Smooth muscle cell (in vitro differentiated cells): ENCODE measurements at regions not wholly inside any gene's neighbourhood (a gene's known extent, or its start where the extent isn't known, plus 50 kb on each side); places are given as distances from the start of the nearest gene placed in this dataset.

Experiments used
- DNase-seq: peaks from one replicate; lab custom pipeline; 2025; ENCODE audit not compliant: unreplicated experiment; lab: John Stamatoyannopoulos, UW
- H2AFZ ChIP-seq: fragments of 200-600 bp; sonication (generic); 2 replicates; pipeline ENCODE4 v1.6.0; 2016; ENCODE audit warnings: antibody characterized with exemption, low read depth, mild to moderate bottlenecking
- H3F3A ChIP-seq: fragments of 200-600 bp; sonication (generic); 2 replicates; pipeline ENCODE4 v1.6.0; 2017; ENCODE audit warnings: antibody characterized with exemption, low read depth
- H3K27ac ChIP-seq: fragments of 200-600 bp; sonication (generic); 2 replicates; pipeline ENCODE4 v1.5.1; 2016; ENCODE audit warnings: low read depth, mild to moderate bottlenecking
- H3K27me3 ChIP-seq: fragments of 200-600 bp; sonication (generic); 2 replicates; pipeline ENCODE4 v1.6.1; 2016; ENCODE audit warnings: low read depth, mild to moderate bottlenecking
- H3K36me3 ChIP-seq: fragments of 200-600 bp; sonication (generic); 2 replicates; pipeline ENCODE4 v1.5.1; 2016; ENCODE audit warnings: low read depth
- H3K4me1 ChIP-seq: fragments of 200-600 bp; sonication (generic); 2 replicates; pipeline ENCODE4 v1.5.1; 2016; ENCODE audit warnings: low read depth
- H3K4me2 ChIP-seq: fragments of 200-600 bp; sonication (generic); 2 replicates; pipeline ENCODE4 v1.6.0; 2016; ENCODE audit warnings: mild to moderate bottlenecking
- H3K4me3 ChIP-seq: fragments of 200-600 bp; sonication (generic); 2 replicates; pipeline ENCODE4 v1.5.1; 2016; ENCODE audit warnings: mild to moderate bottlenecking
- H3K79me2 ChIP-seq: fragments of 200-600 bp; sonication (generic); 2 replicates; pipeline ENCODE4 v1.6.0; 2016; ENCODE audit warnings: low read depth, mild to moderate bottlenecking
- H3K9ac ChIP-seq: fragments of 200-600 bp; sonication (generic); 2 replicates; pipeline ENCODE4 v1.6.0; 2016; ENCODE audit warnings: low read depth
- H3K9me3 ChIP-seq: fragments of 200-600 bp; sonication (generic); replicated peaks from 2 replicates; pipeline ENCODE4 v1.5.1; 2016; ENCODE audit warnings: low read depth
- H4K20me1 ChIP-seq: fragments of 200-600 bp; sonication (generic); 2 replicates; pipeline ENCODE4 v1.6.0; 2016; ENCODE audit warnings: low read depth
- CTCF ChIP-seq: fragments of 200-600 bp; sonication (generic); IDR thresholded peaks from 2 replicates; pipeline ENCODE4 v1.5.1; 2017; ENCODE audit warnings: borderline replicate concordance, mild to moderate bottlenecking, antibody characterized with exemption; ENCODE audit not compliant: insufficient read depth, poor library complexity, severe bottlenecking
- WGBS: methylation state at CpG from one replicate; pipeline ENCODE4 v1.1.7; 2016; ENCODE audit warnings: low lambda C conversion rate; 5-methylcytosine and 5-hydroxymethylcytosine counted together

DNA sequence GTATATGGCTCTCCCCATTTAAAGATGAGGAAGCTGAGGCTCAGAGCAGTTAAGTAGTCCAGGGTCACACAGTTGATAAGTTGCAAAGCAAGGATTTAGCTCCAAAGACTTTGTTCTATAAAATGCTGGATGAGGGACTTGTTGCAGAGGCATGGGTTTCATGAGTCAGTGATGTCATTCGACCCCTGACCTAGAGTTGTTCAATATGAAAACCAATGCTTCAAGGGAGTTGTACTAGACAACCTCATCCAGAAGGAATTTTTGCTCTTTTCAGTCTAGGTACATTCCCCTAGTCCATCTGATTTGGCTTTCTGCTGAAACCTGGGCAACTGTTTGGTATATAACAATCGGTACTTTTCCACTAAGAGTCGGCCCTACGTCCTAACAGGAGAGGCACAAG is 550.4 kb downstream of the EBF1 start:
- Histone ChIP-seq H3K4me3 (no peak overlapping the region), H4K20me1 (no peaks in the 10 kb centered on the region), H3K36me3 (no peaks in the 10 kb centered on the region), H3K4me1 (peaks cover 5% of the 10 kb centered on the region), H3K79me2 (no peaks in the 10 kb centered on the region), H3K27ac (no peak overlapping the region), H3K4me2 (no peak overlapping the region), H3K9ac (no peak overlapping the region), H3F3A (no peaks in the 10 kb centered on the region), H3K27me3 (no peaks in the 10 kb centered on the region), H2AFZ (no peak overlapping the region), H3K9me3 (no peaks in the 10 kb centered on the region)
- no peak for TF ChIP-seq CTCF
- WGBS: 91% methylated on average over 4 of the region's 4 CpGs
- no peak for DNase-seq

GRCh38 chr5:158546748-158547147 is 553.0 kb downstream of the EBF1 start:
- no peak for DNase-seq
- 90% methylated on average over 9 of the region's 9 CpGs for WGBS

DNA sequence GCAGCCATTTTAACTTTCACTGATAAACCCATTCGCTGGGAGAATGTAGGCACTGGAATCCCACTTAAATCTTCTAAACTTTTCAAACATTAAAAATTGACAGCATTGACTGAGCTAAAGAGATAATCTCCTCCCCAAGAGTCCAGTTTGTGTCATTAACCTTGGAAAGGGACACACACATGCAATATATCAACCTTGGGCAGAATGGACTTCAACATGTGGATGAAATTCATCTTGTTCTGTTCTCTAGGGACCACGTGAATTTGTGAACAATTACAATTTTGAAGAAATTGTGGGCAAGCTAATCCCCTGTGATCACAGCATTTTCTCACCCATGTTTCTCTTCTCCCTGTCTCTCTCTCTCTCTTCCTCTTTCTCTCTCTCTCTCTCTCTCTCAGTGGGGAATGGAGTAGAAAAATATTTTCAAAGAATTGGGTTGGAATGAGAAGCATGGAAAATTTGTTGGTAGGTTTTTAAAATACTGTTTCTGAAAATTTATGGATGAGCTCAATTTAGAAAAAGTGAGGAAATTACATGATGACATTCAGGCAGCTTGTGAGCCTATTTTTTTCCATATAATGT is 553.7 kb downstream of the EBF1 start:
- TF ChIP-seq CTCF: no peak
- WGBS: 82% methylated on average over 2 of the region's 2 CpGs
- no peak overlapping the region for H2AFZ ChIP-seq
- H3K4me3 ChIP-seq: no peak overlapping the region
- H3F3A ChIP-seq: no peaks in the 10 kb centered on the region
- H3K36me3 ChIP-seq: no peaks in the 10 kb centered on the region
- no peak overlapping the region for H3K4me2 ChIP-seq
- H3K9me3 ChIP-seq: no peaks in the 10 kb centered on the region
- no peaks in the 10 kb centered on the region for H3K27me3 ChIP-seq
- H3K9ac ChIP-seq: no peak overlapping the region
- H3K79me2 ChIP-seq: no peaks in the 10 kb centered on the region
- H3K27ac ChIP-seq: no peak overlapping the region
- DNase-seq: no peak
- no peaks in the 10 kb centered on the region for H3K4me1 ChIP-seq
- no peaks in the 10 kb centered on the region for H4K20me1 ChIP-seq

More at GRCh38 chr5:158546748-158547147, 553.0 kb downstream of the EBF1 start:
- no peak for TF ChIP-seq CTCF
- no peaks in the 10 kb centered on the region for H4K20me1 ChIP-seq
- H3F3A ChIP-seq: no peaks in the 10 kb centered on the region
- H3K4me2 ChIP-seq: no peak overlapping the region
- H3K4me1 ChIP-seq: no peaks in the 10 kb centered on the region
- no peaks in the 10 kb centered on the region for H3K79me2 ChIP-seq
- H2AFZ ChIP-seq: no peak overlapping the region
- no peak overlapping the region for H3K4me3 ChIP-seq
- H3K9ac ChIP-seq: no peak overlapping the region
- H3K9me3 ChIP-seq: no peaks in the 10 kb centered on the region
- no peaks in the 10 kb centered on the region for H3K36me3 ChIP-seq
- no peaks in the 10 kb centered on the region for H3K27me3 ChIP-seq
- no peak overlapping the region for H3K27ac ChIP-seq

DNA sequence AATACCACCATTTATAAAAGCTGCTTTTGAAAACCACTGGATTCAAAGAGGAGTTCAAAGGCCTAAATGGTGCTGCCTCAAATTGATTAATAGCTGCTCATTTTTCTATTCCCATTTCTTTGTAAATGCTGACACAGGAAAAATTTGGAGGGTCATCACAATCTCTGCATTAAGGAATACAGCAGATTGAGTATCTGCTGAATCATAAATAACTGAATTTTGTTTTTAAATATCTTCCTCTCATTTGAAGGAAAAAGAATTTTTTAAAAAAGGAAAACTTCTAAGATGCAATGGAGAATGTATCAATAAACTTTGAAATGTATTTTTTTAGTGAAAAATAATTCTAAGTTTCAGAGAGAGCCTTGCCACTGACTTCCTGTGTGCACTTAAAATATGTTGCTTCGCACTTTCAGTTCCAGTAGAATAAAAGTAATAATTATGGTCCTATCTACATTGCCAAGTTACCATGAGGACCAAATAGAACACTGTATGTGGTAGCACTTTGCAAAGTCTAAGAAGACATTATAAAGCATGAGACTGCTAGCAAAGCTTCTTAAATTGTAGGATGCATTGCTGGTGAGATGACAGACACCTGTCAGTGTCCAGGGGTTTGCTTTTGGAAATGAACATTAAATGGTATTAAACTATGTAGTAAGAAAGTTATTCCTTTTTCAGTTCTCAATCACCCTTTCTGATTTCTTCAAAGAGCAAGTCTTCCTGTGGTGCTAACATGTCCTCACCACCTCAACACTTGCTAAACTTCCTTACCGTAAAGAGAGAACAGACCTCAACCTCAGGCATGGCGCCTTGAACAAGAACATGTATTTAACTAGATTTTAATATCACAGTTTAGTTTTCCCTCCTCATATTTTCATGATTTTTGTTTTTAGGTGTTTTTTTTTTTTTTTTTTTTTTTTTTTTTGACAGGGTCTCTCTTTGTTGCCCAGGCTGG is 555.1 kb downstream of the EBF1 start:
- H3K27me3 ChIP-seq: no peaks in the 10 kb centered on the region
- no peak overlapping the region for H3K4me2 ChIP-seq

More for the DNA sequence above, 555.1 kb downstream of the EBF1 start:
- no peaks in the 10 kb centered on the region for H3K9me3 ChIP-seq
- DNase-seq: no peak
- H3K9ac ChIP-seq: no peak overlapping the region
- H3K4me1 ChIP-seq: no peaks in the 10 kb centered on the region
- H3F3A ChIP-seq: no peaks in the 10 kb centered on the region
- no peaks in the 10 kb centered on the region for H3K36me3 ChIP-seq
- 90% methylated on average over 3 of the region's 3 CpGs for WGBS
- H3K79me2 ChIP-seq: no peaks in the 10 kb centered on the region
- H3K27ac ChIP-seq: no peak overlapping the region
- no peak for TF ChIP-seq CTCF
- H4K20me1 ChIP-seq: no peaks in the 10 kb centered on the region
- no peak overlapping the region for H3K4me3 ChIP-seq
- H2AFZ ChIP-seq: no peak overlapping the region
